SH-SY5Y (cell line): ENCODE measurements at regions not wholly inside any gene's neighbourhood (a gene's known extent, or its start where the extent isn't known, plus 50 kb on each side); places are given as distances from the start of the nearest gene placed in this dataset.

Experiments used
- GATA2 ChIP-seq: IDR thresholded peaks from 2 replicates; pipeline ENCODE4 v1.6.1; 2011; ENCODE audit warnings: mild to moderate bottlenecking, low read depth, low read length
- GATA3 ChIP-seq: IDR thresholded peaks from 2 replicates; pipeline ENCODE4 v1.6.1; 2011; ENCODE audit warnings: low read depth, mild to moderate bottlenecking, low read length, moderate library complexity

- TF ChIP-seq GATA2 (no peak), GATA3 (no peak)
These were observed 117.7 kb downstream of the POLR2M start for GRCh38 chr15:57824186-57824585.
